Endothelial cell (in vitro differentiated cells): ENCODE measurements at regions not wholly inside any gene's neighbourhood (a gene's known extent, or its start where the extent isn't known, plus 50 kb on each side); places are given as distances from the start of the nearest gene placed in this dataset.

ENCODE experiments used
- DNase-seq: peaks from one replicate; pipeline ENCODE4 v3.0.0; 2021; ENCODE audit warnings: low spot score
- H3K27ac Mint-ChIP-seq: one replicate; pipeline ENCODE4 v1.8.0; 2021; ENCODE audit warnings: mixed read lengths, inconsistent platforms; ENCODE audit not compliant: unreplicated experiment
- H3K27me3 Mint-ChIP-seq: one replicate; pipeline ENCODE4 v1.8.0; 2021; ENCODE audit warnings: mild to moderate bottlenecking, moderate library complexity, mixed read lengths, inconsistent platforms; ENCODE audit not compliant: unreplicated experiment
- H3K36me3 Mint-ChIP-seq: one replicate; pipeline ENCODE4 v1.8.0; 2021; ENCODE audit warnings: mild to moderate bottlenecking, low read depth, mixed read lengths, inconsistent platforms; ENCODE audit not compliant: unreplicated experiment
- H3K4me1 Mint-ChIP-seq: one replicate; pipeline ENCODE4 v1.8.0; 2021; ENCODE audit warnings: mild to moderate bottlenecking, mixed read lengths, inconsistent platforms; ENCODE audit not compliant: unreplicated experiment
- H3K4me3 Mint-ChIP-seq: one replicate; pipeline ENCODE4 v1.8.0; 2021; ENCODE audit warnings: mild to moderate bottlenecking, mixed read lengths, inconsistent platforms; ENCODE audit not compliant: unreplicated experiment
- H3K9me3 Mint-ChIP-seq: one replicate; pipeline ENCODE4 v1.8.0; 2021; ENCODE audit warnings: mixed read lengths, inconsistent platforms; ENCODE audit not compliant: unreplicated experiment
- TF ChIP-seq, protein P1 (sequence below): fragments of 200-600 bp; sonication (generic); IDR thresholded peaks from one replicate; pipeline ENCODE4 v1.5.0; 2021; ENCODE audit warnings: antibody characterized with exemption; ENCODE audit not compliant: unreplicated experiment

DNA sequence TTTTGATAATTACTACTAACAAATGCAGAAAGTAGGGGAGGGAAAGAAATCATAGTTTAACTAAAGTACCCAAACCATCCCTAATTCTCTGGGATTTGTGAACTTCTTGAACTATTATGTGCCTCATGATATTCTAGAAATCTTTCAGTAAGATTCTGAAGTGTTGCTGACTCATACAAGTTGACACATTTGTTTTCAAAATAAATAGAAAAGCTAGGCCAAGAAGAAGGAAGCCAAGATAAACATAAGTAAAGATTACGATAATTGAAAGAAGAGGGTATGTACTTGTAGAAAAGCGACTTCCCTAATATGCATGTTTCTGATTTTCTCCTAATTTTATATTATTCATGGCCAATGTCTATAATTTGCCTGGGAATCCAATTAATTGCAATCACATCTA, 140.7 kb downstream of the TMSB4Y start:
- Mint-ChIP-seq H3K27ac (no peak overlapping the region), H3K36me3 (no peaks in the 10 kb centered on the region), H3K4me1 (no peaks in the 10 kb centered on the region), H3K9me3 (no peaks in the 10 kb centered on the region), H3K27me3 (no peaks in the 10 kb centered on the region), H3K4me3 (no peak overlapping the region)
- TF ChIP-seq, protein P1, sequence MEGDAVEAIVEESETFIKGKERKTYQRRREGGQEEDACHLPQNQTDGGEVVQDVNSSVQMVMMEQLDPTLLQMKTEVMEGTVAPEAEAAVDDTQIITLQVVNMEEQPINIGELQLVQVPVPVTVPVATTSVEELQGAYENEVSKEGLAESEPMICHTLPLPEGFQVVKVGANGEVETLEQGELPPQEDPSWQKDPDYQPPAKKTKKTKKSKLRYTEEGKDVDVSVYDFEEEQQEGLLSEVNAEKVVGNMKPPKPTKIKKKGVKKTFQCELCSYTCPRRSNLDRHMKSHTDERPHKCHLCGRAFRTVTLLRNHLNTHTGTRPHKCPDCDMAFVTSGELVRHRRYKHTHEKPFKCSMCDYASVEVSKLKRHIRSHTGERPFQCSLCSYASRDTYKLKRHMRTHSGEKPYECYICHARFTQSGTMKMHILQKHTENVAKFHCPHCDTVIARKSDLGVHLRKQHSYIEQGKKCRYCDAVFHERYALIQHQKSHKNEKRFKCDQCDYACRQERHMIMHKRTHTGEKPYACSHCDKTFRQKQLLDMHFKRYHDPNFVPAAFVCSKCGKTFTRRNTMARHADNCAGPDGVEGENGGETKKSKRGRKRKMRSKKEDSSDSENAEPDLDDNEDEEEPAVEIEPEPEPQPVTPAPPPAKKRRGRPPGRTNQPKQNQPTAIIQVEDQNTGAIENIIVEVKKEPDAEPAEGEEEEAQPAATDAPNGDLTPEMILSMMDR: no peak
- no peak for DNase-seq

DNA sequence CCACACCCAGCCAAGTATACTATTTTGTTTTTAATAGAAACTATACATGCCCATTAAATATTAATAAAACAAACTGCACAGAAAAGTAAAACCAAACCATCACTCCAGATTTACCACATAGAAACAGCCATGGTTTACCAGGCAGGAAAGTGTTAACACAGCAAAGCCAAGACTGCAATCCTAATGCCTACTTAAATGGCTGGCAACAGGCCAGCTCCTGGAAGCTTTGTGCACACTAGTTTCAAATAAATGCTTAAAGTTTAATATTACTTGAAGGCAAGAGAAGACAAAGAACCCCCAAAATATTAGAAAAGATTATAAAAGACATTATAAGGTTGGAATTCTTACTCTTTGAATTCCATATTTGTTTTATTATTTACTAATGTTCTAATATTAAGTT, 141.0 kb downstream of the VCY start:
- no peaks in the 10 kb centered on the region for H3K36me3 Mint-ChIP-seq
- no peak overlapping the region for H3K4me3 Mint-ChIP-seq
- no peaks in the 10 kb centered on the region for H3K27me3 Mint-ChIP-seq
- no peak for DNase-seq
- H3K4me1 Mint-ChIP-seq: no peaks in the 10 kb centered on the region
- H3K9me3 Mint-ChIP-seq: no peaks in the 10 kb centered on the region
- TF ChIP-seq, protein P1: no peak
- no peak overlapping the region for H3K27ac Mint-ChIP-seq

GRCh38 chrY:13869611-13870010, 116.7 kb downstream of the VCY start:
- Mint-ChIP-seq H3K9me3 (no peaks in the 10 kb centered on the region), H3K4me3 (no peak overlapping the region), H3K4me1 (no peaks in the 10 kb centered on the region), H3K36me3 (no peaks in the 10 kb centered on the region), H3K27me3 (no peaks in the 10 kb centered on the region), H3K27ac (no peak overlapping the region)
- DNase-seq: no peak
- TF ChIP-seq, protein P1: no peak

DNA sequence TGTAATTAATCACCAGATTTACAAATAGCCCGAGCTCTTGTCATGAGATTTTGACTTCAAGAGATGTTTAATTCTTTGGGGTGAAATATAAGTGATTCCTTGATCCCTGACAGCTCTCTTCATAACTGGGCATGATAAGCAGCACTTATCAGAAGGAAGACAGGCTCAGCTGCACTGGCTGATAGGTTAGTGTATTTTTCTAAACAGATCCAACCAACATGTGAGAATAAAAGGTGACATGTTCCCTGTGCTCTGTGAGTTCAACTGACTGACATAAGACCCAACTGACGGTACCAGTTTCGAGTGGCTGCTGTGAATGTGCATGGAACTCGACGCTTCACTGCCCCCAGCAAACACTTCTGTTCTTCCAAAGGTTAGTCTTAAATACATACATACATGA, 114.8 kb downstream of the VCY start:
- TF ChIP-seq, protein P1: no peak
- H3K4me1 Mint-ChIP-seq: peaks cover 5% of the 10 kb centered on the region
- H3K9me3 Mint-ChIP-seq: no peaks in the 10 kb centered on the region
- H3K4me3 Mint-ChIP-seq: no peak overlapping the region
- no peaks in the 10 kb centered on the region for H3K36me3 Mint-ChIP-seq
- H3K27ac Mint-ChIP-seq: no peak overlapping the region
- H3K27me3 Mint-ChIP-seq: no peaks in the 10 kb centered on the region
- no peak for DNase-seq

GRCh38 chrY:13872696-13873095, 113.6 kb downstream of the VCY start:
- Mint-ChIP-seq H3K36me3 (no peaks in the 10 kb centered on the region), H3K27me3 (no peaks in the 10 kb centered on the region), H3K9me3 (no peaks in the 10 kb centered on the region), H3K4me1 (peaks cover 5% of the 10 kb centered on the region), H3K4me3 (no peak overlapping the region), H3K27ac (no peak overlapping the region)
- TF ChIP-seq, protein P1: no peak
- DNase-seq: no peak
